Left ventricle myocardium inferior (tissue), 1 donor: ENCODE measurements at regions not wholly inside any gene's neighbourhood (a gene's known extent, or its start where the extent isn't known, plus 50 kb on each side); places are given as distances from the start of the nearest gene placed in this dataset.

ENCODE experiments used
- DNase-seq: peaks from one replicate; pipeline ENCODE4 v3.0.0-alpha.2; 2020
- H3K27ac ChIP-seq: fragments of 200-600 bp; replicated peaks from 2 replicates; pipeline ENCODE4 v1.8.0; 2021
- H3K27me3 ChIP-seq: fragments of 200-600 bp; 2 replicates; pipeline ENCODE4 v1.8.0; 2021; ENCODE audit warnings: low read depth
- H3K36me3 ChIP-seq: fragments of 200-600 bp; 2 replicates; pipeline ENCODE4 v1.8.0; 2021
- H3K4me1 ChIP-seq: fragments of 200-600 bp; 2 replicates; pipeline ENCODE4 v1.8.0; 2021
- H3K4me3 ChIP-seq: fragments of 200-600 bp; 2 replicates; pipeline ENCODE4 v1.8.0; 2021; ENCODE audit warnings: mild to moderate bottlenecking, moderate library complexity
- H3K9me3 ChIP-seq: fragments of 200-600 bp; replicated peaks from 2 replicates; pipeline ENCODE4 v1.8.0; 2021
- CTCF ChIP-seq: fragments of 200-600 bp; IDR thresholded peaks from 2 replicates; pipeline ENCODE4 v1.8.0; 2021; ENCODE audit warnings: antibody characterized with exemption, mild to moderate bottlenecking, borderline replicate concordance
- intact Hi-C: fragments of 100-400 bp; cut with micrococcal nuclease; formaldehyde crosslinking; loops from one replicate; pipeline ENCODE4 v1.11.0; 2022
- donor health status: DM: no; HTN: yes; CAD: no; lungs with severe emphysema.

GRCh38 chr10:52889611-52890010 is 117.0 kb upstream of the MBL2 start:
- no peaks in the 10 kb centered on the region for H3K27me3 ChIP-seq
- H3K4me1 ChIP-seq = no peaks in the 10 kb centered on the region
- TF ChIP-seq CTCF = no peak

GRCh38 chr10:52883996-52884871 is 111.7 kb upstream of the MBL2 start:
- Histone ChIP-seq H3K27ac (no peak overlapping the region), H3K4me3 (no peak overlapping the region), H3K4me1 (peaks cover 16% of the 10 kb centered on the region), H3K36me3 (no peaks in the 10 kb centered on the region), H3K27me3 (no peaks in the 10 kb centered on the region), H3K9me3 (no peaks in the 10 kb centered on the region)
- intact Hi-C loops = no loop called here
- TF ChIP-seq CTCF = peak; percentile 78
- no peak for DNase-seq

More at GRCh38 chr10:52889611-52890010, 117.0 kb upstream of the MBL2 start:
- Histone ChIP-seq H3K36me3 (no peaks in the 10 kb centered on the region), H3K9me3 (no peaks in the 10 kb centered on the region), H3K4me3 (no peak overlapping the region), H3K27ac (no peak overlapping the region)
- intact Hi-C loops = no loop called here
- no peak for DNase-seq

- H3K36me3 ChIP-seq = no peaks in the 10 kb centered on the region
- H3K4me1 ChIP-seq = peaks cover 58% of the 10 kb centered on the region
- no peaks in the 10 kb centered on the region for H3K27me3 ChIP-seq
- peak overlapping the region; percentile 69 for H3K27ac ChIP-seq
- TF ChIP-seq CTCF = no peak
- H3K9me3 ChIP-seq = no peaks in the 10 kb centered on the region
- DNase-seq = no peak
- no peak overlapping the region for H3K4me3 ChIP-seq
- intact Hi-C loops = no loop called here
Measured at GRCh38 chr10:52879091-52879807, 106.7 kb upstream of the MBL2 start.

- H3K4me3 ChIP-seq = no peak overlapping the region
- no peak for DNase-seq
- no peaks in the 10 kb centered on the region for H3K27me3 ChIP-seq
- H3K9me3 ChIP-seq = no peaks in the 10 kb centered on the region
- no peak for TF ChIP-seq CTCF
- peak overlapping the region; percentile 69 for H3K27ac ChIP-seq
- no peaks in the 10 kb centered on the region for H3K36me3 ChIP-seq
- peaks cover 60% of the 10 kb centered on the region for H3K4me1 ChIP-seq
- intact Hi-C loops = no loop called here
Measured at GRCh38 chr10:52877451-52877850, 104.9 kb upstream of the MBL2 start.

- TF ChIP-seq CTCF = no peak
- Histone ChIP-seq H3K4me1 (peaks cover 60% of the 10 kb centered on the region), H3K4me3 (no peak overlapping the region), H3K9me3 (no peaks in the 10 kb centered on the region), H3K36me3 (no peaks in the 10 kb centered on the region), H3K27ac (peak overlapping the region; percentile 69), H3K27me3 (no peaks in the 10 kb centered on the region)
- DNase-seq = no peak
- intact Hi-C loops = no loop called here
Measured at GRCh38 chr10:52875336-52875735, 102.8 kb upstream of the MBL2 start.
